ENCODE measurements at regions not wholly inside any gene's neighbourhood (a gene's known extent, or its start where the extent isn't known, plus 50 kb on each side); places are given as distances from the start of the nearest gene placed in this dataset.

DNA sequence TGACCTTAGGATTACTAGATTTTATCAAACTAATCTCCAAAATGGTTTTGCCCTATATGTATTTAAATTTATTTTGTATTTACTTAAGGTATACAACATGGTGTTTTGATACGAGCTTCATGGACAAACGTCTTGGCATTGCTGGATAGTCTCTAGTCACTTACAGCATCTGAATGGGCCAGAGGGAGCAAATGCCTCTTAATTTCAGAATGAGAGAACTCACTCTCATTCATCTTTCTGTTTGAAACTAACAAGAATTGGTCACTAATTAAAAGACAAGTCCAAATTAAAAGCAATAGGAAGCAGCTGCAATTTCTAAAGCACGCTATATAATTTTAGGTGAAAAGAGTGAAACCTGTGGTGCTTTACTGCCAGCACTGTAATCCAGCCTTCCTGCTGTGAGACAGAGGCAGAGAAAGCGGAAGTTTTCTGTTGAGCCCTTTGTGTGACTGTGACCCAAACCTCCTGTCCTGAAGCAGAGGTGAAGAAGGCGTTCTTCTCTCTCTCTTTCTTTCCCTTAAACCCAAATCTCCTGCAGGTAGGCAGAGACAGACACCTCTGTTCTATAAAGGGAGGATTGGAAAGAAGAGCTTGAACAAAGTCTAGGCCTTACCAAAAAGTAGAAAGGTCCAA lies 184.6 kb upstream of the NAV3 start:
- no peak overlapping the region for H3K4me3 ChIP-seq (ENCODE audit: low read depth, low read length)
- no peak for DNase-seq (ENCODE audit: low read depth, low spot score)
- TF ChIP-seq, protein P1, sequence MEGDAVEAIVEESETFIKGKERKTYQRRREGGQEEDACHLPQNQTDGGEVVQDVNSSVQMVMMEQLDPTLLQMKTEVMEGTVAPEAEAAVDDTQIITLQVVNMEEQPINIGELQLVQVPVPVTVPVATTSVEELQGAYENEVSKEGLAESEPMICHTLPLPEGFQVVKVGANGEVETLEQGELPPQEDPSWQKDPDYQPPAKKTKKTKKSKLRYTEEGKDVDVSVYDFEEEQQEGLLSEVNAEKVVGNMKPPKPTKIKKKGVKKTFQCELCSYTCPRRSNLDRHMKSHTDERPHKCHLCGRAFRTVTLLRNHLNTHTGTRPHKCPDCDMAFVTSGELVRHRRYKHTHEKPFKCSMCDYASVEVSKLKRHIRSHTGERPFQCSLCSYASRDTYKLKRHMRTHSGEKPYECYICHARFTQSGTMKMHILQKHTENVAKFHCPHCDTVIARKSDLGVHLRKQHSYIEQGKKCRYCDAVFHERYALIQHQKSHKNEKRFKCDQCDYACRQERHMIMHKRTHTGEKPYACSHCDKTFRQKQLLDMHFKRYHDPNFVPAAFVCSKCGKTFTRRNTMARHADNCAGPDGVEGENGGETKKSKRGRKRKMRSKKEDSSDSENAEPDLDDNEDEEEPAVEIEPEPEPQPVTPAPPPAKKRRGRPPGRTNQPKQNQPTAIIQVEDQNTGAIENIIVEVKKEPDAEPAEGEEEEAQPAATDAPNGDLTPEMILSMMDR (IDR thresholded peaks at IDR 0.05; ENCODE audit: low read depth, low read length) = no peak
- in situ Hi-C loops (cut with HindIII; ENCODE audit: low sequenced_read_pairs) = no loop called here

DNA sequence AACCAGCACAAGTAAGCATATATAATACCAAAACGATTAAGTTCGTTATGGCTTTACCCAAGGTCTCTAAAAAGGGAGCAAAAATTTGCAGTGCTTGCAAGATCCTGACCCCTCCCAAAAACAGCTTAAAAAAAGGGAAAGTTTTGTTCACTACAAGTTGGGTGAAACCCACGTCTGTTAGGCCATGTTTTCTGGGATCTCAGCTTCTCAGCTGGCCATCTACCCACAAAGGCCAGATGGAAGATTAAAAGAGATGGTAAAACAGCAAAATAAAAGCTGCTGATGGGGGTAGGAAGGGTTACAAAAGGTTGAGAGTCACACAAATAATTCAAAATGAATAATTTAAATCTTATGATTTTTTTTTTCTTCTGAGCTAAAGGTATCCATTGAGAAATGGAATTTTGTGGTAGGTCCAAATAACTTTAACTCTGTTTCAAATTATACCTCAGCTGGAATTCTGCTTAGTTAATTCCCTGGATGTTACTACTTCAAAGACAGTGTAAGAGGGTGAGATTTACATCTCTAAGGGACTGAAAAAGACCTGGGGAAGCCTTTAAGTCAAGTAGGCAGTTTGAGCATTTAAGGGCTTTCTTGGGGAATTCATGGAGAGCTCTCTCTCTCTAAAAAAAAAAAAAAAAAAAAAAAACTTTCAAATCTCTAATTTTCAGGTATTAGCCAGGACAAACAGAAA lies 185.6 kb upstream of the NAV3 start:
- in situ Hi-C loops (cut with HindIII; ENCODE audit: low sequenced_read_pairs) = no loop called here
- DNase-seq (ENCODE audit: low read depth, low spot score) = no peak

DNA sequence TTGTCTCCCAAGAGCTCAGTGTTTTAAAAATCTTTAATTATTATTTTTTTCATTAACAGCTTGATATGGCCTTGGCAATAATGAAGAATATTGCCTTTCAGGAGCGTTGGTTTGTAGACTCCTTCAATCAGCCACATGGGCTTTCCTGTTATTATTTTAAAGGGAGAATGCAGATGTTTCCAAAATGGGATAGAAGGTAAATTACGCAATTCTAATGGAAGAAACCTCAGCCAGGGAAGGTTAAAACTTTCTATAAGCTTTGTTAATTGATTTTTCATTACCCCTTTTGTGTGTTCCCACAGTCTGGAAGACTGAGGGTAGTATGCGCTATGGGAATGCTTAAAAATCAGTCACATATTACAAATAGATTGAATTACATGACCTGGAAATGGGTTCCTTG lies 188.4 kb upstream of the NAV3 start:
- in situ Hi-C loops (cut with HindIII; ENCODE audit: low sequenced_read_pairs) = no loop called here
- H3K4me3 ChIP-seq (ENCODE audit: low read depth, low read length) = no peak overlapping the region
- TF ChIP-seq, protein P1 (IDR thresholded peaks at IDR 0.05; ENCODE audit: low read depth, low read length) = no peak
- no peak for DNase-seq (ENCODE audit: low read depth, low spot score)

More for the DNA sequence above, 185.6 kb upstream of the NAV3 start:
- no peak overlapping the region for H3K4me3 ChIP-seq (ENCODE audit: low read depth, low read length)
- TF ChIP-seq, protein P1 (IDR thresholded peaks at IDR 0.05; ENCODE audit: low read depth, low read length) = no peak

DNA sequence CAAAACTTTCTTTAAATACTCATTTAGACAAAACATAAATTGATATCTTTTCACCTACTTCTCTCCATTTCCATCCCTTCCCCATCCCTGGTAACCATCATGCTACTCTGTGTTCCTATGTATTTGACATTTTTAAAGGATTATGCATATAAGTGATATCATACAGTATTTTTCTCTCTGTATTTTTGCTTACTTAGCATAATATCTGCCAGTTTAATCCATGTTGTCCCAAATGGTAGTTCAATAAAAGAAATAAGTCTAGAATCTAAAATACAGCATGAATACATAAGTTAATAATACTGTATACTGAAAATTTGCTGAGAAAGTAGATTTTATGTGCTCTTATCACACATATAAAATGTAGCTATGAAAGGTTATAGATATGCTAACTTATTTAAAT lies 190.3 kb upstream of the NAV3 start:
- in situ Hi-C loops (cut with HindIII; ENCODE audit: low sequenced_read_pairs) = no loop called here

DNA sequence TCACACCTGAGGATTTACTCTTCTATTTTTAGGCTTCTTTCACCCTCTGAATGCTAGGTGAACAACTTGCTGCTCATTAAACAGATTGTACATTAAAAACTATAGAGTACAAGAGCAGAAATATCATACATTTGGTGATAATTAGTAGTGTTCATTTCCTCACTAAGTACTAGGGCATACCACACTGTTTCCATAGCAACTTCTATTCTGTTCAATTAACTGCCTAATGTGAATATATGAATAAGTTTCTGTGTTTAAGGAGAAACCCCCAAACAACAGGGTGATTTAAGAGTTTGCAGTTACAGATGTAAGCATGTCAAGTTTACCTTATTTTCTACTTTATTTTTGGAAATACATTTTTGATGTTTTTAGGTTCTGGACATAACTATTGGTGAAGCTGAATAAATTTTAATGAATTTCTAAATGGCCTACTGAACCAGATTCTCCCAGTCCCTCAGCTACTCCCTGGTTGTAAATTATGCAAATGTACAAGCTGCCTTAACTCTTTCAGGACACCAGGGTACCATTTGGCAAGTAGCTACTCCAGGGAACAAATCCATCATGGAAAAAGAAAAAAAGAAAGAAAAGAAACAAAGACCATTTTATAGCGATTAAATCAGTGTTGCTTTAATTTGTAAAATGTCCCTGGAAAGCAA lies 199.8 kb upstream of the NAV3 start:
- TF ChIP-seq, protein P1 (IDR thresholded peaks at IDR 0.05; ENCODE audit: low read depth, low read length) = no peak
- no peak for DNase-seq (ENCODE audit: low read depth, low spot score)
- H3K4me3 ChIP-seq (ENCODE audit: low read depth, low read length) = no peak overlapping the region
- in situ Hi-C loops (cut with HindIII; ENCODE audit: low sequenced_read_pairs) = no loop called here

More for the DNA sequence above, 190.3 kb upstream of the NAV3 start:
- TF ChIP-seq, protein P1 (IDR thresholded peaks at IDR 0.05; ENCODE audit: low read depth, low read length) = no peak
- DNase-seq (ENCODE audit: low read depth, low spot score) = no peak
- H3K4me3 ChIP-seq (ENCODE audit: low read depth, low read length) = no peak overlapping the region

DNA sequence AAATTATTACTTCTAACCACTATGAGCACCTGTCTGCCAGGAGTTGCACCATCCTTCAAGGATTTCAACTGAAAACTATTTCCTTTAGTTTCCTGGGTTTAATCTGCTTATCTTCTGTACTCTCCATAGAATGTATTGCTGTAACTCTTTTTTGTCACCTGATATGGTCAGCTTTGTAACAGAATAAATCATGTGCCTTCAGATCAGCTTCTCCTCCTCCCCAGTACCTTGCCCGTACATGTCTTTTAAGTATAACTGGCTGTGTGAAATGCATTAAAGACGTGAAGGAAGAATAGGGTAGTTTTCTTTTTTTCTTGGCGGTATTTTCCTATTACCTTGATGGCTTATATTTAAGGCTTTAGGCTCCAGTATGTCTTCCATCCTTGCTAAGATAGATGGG lies 200.3 kb upstream of the NAV3 start:
- no peak overlapping the region for H3K4me3 ChIP-seq (ENCODE audit: low read depth, low read length)
- in situ Hi-C loops (cut with HindIII; ENCODE audit: low sequenced_read_pairs) = no loop called here
- DNase-seq (ENCODE audit: low read depth, low spot score) = no peak
- TF ChIP-seq, protein P1 (IDR thresholded peaks at IDR 0.05; ENCODE audit: low read depth, low read length) = no peak

Measured in astrocyte of the spinal cord (primary cell).